ENCODE measurements at regions not wholly inside any gene's neighbourhood (a gene's known extent, or its start where the extent isn't known, plus 50 kb on each side); places are given as distances from the start of the nearest gene placed in this dataset.

DNA sequence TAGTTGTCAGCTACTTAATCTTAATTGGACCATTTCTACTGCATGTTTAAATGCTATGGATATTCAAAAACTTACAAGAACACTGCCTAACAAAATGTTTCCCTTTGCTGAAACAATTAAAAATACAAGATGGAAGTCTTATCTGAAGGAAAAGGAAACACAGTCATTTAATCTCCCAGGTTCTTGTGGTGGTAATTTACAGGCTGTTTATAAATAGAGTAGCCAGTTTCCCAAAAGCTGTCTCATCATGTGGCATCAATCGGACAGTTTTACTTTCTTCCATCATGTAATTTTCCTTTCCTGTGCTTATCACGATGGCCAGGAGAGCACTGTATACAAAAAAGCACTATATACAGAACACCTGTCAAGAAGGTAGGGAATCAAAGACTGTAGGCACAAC is 368.1 kb downstream of the ZEB2 start:
- TF ChIP-seq, protein P1, sequence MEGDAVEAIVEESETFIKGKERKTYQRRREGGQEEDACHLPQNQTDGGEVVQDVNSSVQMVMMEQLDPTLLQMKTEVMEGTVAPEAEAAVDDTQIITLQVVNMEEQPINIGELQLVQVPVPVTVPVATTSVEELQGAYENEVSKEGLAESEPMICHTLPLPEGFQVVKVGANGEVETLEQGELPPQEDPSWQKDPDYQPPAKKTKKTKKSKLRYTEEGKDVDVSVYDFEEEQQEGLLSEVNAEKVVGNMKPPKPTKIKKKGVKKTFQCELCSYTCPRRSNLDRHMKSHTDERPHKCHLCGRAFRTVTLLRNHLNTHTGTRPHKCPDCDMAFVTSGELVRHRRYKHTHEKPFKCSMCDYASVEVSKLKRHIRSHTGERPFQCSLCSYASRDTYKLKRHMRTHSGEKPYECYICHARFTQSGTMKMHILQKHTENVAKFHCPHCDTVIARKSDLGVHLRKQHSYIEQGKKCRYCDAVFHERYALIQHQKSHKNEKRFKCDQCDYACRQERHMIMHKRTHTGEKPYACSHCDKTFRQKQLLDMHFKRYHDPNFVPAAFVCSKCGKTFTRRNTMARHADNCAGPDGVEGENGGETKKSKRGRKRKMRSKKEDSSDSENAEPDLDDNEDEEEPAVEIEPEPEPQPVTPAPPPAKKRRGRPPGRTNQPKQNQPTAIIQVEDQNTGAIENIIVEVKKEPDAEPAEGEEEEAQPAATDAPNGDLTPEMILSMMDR (IDR thresholded peaks at IDR 0.05): no peak
- TF ChIP-seq POLR2A (IDR thresholded peaks at IDR 0.05): no peak
- no peak for TF ChIP-seq POLR2AphosphoS5 (IDR thresholded peaks at IDR 0.05)
